ENCODE measurements at regions not wholly inside any gene's neighbourhood (a gene's known extent, or its start where the extent isn't known, plus 50 kb on each side); places are given as distances from the start of the nearest gene placed in this dataset.

DNA sequence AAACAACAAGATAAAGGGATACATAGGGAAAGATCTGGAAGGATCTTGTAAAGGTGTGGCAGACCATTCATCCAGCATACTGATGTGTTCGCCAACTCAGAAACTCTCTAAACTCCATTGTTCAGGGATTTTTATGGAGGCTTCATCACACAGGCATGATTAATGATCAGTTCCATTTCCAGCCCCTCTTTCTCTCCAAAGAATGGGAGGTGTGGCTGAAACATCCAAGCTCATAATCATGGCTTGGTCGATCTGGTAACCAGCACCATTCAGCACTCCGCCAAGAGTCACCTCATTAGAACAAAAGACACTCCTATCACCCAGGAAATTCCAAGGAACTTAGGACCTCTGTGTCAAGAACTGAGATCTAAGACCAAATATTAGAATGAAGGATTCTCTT, 180.6 kb upstream of the RNPC3 start:
- TF ChIP-seq CTCF (IDR thresholded peaks at IDR 0.05 in 4 of 5, conservative IDR thresholded peaks at IDR 0.05 in 1 of 5), result no peak
- no peak for TF ChIP-seq POLR2A (IDR thresholded peaks at IDR 0.05)

All from gastrocnemius medialis (tissue), 4 donors.